A549 (cell line): ENCODE measurements at regions not wholly inside any gene's neighbourhood (a gene's known extent, or its start where the extent isn't known, plus 50 kb on each side); places are given as distances from the start of the nearest gene placed in this dataset.

Source experiments
- ATAC-seq, 2 experiments: fragments of 200-7000 bp in 1 of 2; fragments of >200 bp in 1 of 2; cut with Nextera tagmentation in 1 of 2; cut with Tn5 transposase in 1 of 2; 3 replicates each; pipeline versions ENCODE4 v1.8.0 to v1.9.1; 2018 to 2020; ENCODE audit warnings: mild to moderate bottlenecking in 1 of 2, moderate library complexity in 1 of 2
- CTCF ChIA-PET: fragments of 300-600 bp; sonication (Branson Sonifier 250); formaldehyde crosslinking; extraction: SDS; loops from one replicate; lab custom pipeline; 2021; ENCODE audit warnings: antibody characterized with exemption, inconsistent platforms; lab: Yijun Ruan, JAX
- POLR2A ChIA-PET: fragments of 350-600 bp; formaldehyde crosslinking; extraction: SDS; loops from one replicate; lab custom pipeline; 2021; ENCODE audit warnings: antibody characterized with exemption, inconsistent platforms; lab: Yijun Ruan, JAX
- DNase-seq, 2 experiments: peaks; one replicate each; pipeline versions ENCODE4 v3.0.0 to v3.0.0-alpha.2; 2011 to 2016; ENCODE audit warnings: low read depth in 1 of 2, low spot score in 1 of 2
- FAIRE-seq: peaks from 2 replicates; lab custom pipeline; 2011; peaks lifted over from hg19 to GRCh38; lab: Jason Lieb, UNC
- H3K27ac ChIP-seq, 2 experiments: fragments of >200 bp; sonication (Bioruptor Twin); formaldehyde crosslinking; 3 replicates each; pipeline ENCODE4 v1.5.1; 2016 to 2017
- H3K4me1 ChIP-seq: fragments of >200 bp; sonication (Bioruptor Twin); formaldehyde crosslinking; 3 replicates; pipeline ENCODE4 v1.6.1; 2016
- H3K4me2 ChIP-seq: fragments of >200 bp; sonication (Bioruptor Twin); formaldehyde crosslinking; 3 replicates; pipeline ENCODE4 v1.6.1; 2016
- H3K4me3 ChIP-seq: fragments of >200 bp; sonication (Bioruptor Twin); formaldehyde crosslinking; 3 replicates; pipeline ENCODE4 v1.5.1; 2016
- H3K9me3 ChIP-seq: fragments of >200 bp; sonication (Bioruptor Twin); formaldehyde crosslinking; 3 replicates; pipeline ENCODE4 v1.6.1; 2016
- ATOH8 ChIP-seq: fragments of 250-450 bp; sonication (Bioruptor Pico); IDR thresholded peaks from 2 replicates; pipeline ENCODE4 v1.5.0; 2020; ENCODE audit warnings: low read depth, mild to moderate bottlenecking, moderate library complexity
- BHLHE40 ChIP-seq: IDR thresholded peaks from 2 replicates; pipeline ENCODE4 v1.6.1; 2012; ENCODE audit warnings: low read depth, low read length, inconsistent platforms
- CBX2 ChIP-seq: fragments of 200-600 bp; sonication (generic); IDR thresholded peaks from 2 replicates; pipeline ENCODE4 v1.6.1; 2016; ENCODE audit warnings: low read depth, mild to moderate bottlenecking, borderline replicate concordance
- CHD2 ChIP-seq: fragments of 150-350 bp; IDR thresholded peaks from 2 replicates; pipeline ENCODE4 v1.6.1; 2014; ENCODE audit warnings: low read length; ENCODE audit not compliant: partially characterized antibody
- CTCF ChIP-seq: fragments of >200 bp; sonication (Bioruptor Twin); formaldehyde crosslinking; IDR thresholded peaks from 3 replicates; pipeline ENCODE4 v1.5.1; 2016
- EHF ChIP-seq: fragments of 250-450 bp; sonication (Bioruptor Pico); IDR thresholded peaks from 2 replicates; pipeline ENCODE4 v1.5.0; 2020; ENCODE audit warnings: mild to moderate bottlenecking
- EHMT2 ChIP-seq: fragments of 200-600 bp; sonication (generic); IDR thresholded peaks from 2 replicates; pipeline ENCODE4 v1.6.1; 2016; ENCODE audit warnings: antibody characterized with exemption, low read depth, mild to moderate bottlenecking, moderate library complexity
- EP300 ChIP-seq, 2 experiments: fragments of >200 bp; sonication (Bioruptor Twin); formaldehyde crosslinking; IDR thresholded peaks; 2 replicates in 1 of 2; 3 replicates in 1 of 2; pipeline ENCODE4 v1.6.1; 2016 to 2017
- FOSL2 ChIP-seq, 2 experiments: fragments of 450-650 bp in 1 of 2; fragments of >200 bp in 1 of 2; sonication (Bioruptor Twin) in 1 of 2; formaldehyde crosslinking; IDR thresholded peaks; 2 replicates each; pipeline versions ENCODE4 v1.5.0 to v1.6.1; 2016 to 2020; ENCODE audit warnings: mild to moderate bottlenecking in 1 of 2, moderate library complexity in 1 of 2
- FOXS1 ChIP-seq: fragments of 250-450 bp; sonication (Bioruptor Pico); IDR thresholded peaks from 2 replicates; pipeline ENCODE4 v1.5.0; 2020; ENCODE audit warnings: mild to moderate bottlenecking, moderate library complexity
- GATA3 ChIP-seq: IDR thresholded peaks from 2 replicates; pipeline ENCODE4 v1.6.1; 2012; ENCODE audit warnings: borderline replicate concordance
- HDAC2 ChIP-seq: fragments of 200-600 bp; sonication (generic); IDR thresholded peaks from 2 replicates; pipeline ENCODE4 v1.6.1; 2016
- HES2 ChIP-seq: fragments of >200 bp; sonication (Bioruptor Twin); formaldehyde crosslinking; IDR thresholded peaks from 2 replicates; pipeline ENCODE4 v1.6.1; 2016
- HOXA7 ChIP-seq: fragments of 250-450 bp; sonication (Bioruptor Pico); IDR thresholded peaks from 2 replicates; pipeline ENCODE4 v1.5.0; 2020; ENCODE audit warnings: mild to moderate bottlenecking, moderate library complexity
- HOXB13 ChIP-seq: fragments of 250-450 bp; sonication (Bioruptor Pico); IDR thresholded peaks from 2 replicates; pipeline ENCODE4 v1.5.0; 2020; ENCODE audit warnings: low read depth, mild to moderate bottlenecking, moderate library complexity
- KDM1A ChIP-seq: fragments of 200-600 bp; sonication (generic); IDR thresholded peaks from 2 replicates; pipeline ENCODE4 v1.6.1; 2016; ENCODE audit warnings: low read depth, mild to moderate bottlenecking
- KDM5A ChIP-seq: fragments of 200-600 bp; sonication (generic); IDR thresholded peaks from 2 replicates; pipeline ENCODE4 v1.6.1; 2016; ENCODE audit warnings: antibody characterized with exemption, mild to moderate bottlenecking
- MAZ ChIP-seq: fragments of 150-350 bp; IDR thresholded peaks from 2 replicates; pipeline ENCODE4 v1.6.1; 2014; ENCODE audit warnings: antibody characterized with exemption, low read depth, low read length, borderline replicate concordance
- NFE2L2 ChIP-seq: fragments of 150-350 bp; conservative IDR thresholded peaks from 2 replicates; pipeline ENCODE4 v1.6.1; 2014; ENCODE audit warnings: low read length
- NPAS2 ChIP-seq: fragments of 250-450 bp; sonication (Bioruptor Pico); IDR thresholded peaks from 2 replicates; pipeline ENCODE4 v1.8.0; 2022; ENCODE audit warnings: mild to moderate bottlenecking, moderate library complexity, borderline replicate concordance
- NR3C1 ChIP-seq: fragments of >200 bp; sonication (Bioruptor Twin); formaldehyde crosslinking; IDR thresholded peaks from 3 replicates; pipeline ENCODE4 v1.6.1; 2017
- PHF8 ChIP-seq: fragments of 200-600 bp; sonication (generic); IDR thresholded peaks from 2 replicates; pipeline ENCODE4 v1.6.1; 2016; ENCODE audit warnings: low read depth, mild to moderate bottlenecking, antibody characterized with exemption, moderate library complexity, borderline replicate concordance
- POLR2A ChIP-seq: IDR thresholded peaks from 2 replicates; pipeline ENCODE4 v1.6.1; 2012; ENCODE audit warnings: mild to moderate bottlenecking, low read length
- RARB ChIP-seq: fragments of 250-450 bp; sonication (Bioruptor Pico); IDR thresholded peaks from 2 replicates; pipeline ENCODE4 v1.8.0; 2021; ENCODE audit warnings: mild to moderate bottlenecking, moderate library complexity
- REST ChIP-seq: fragments of 200-600 bp; sonication (generic); IDR thresholded peaks from 2 replicates; pipeline ENCODE4 v1.6.1; 2016; ENCODE audit warnings: antibody characterized with exemption, mild to moderate bottlenecking, moderate library complexity
- SMC3 ChIP-seq: fragments of >200 bp; sonication (Bioruptor Twin); formaldehyde crosslinking; IDR thresholded peaks from 3 replicates; pipeline ENCODE4 v1.6.1; 2018; ENCODE audit warnings: inconsistent platforms
- SREBF2 ChIP-seq: fragments of 450-650 bp; IDR thresholded peaks from 2 replicates; pipeline ENCODE4 v1.6.1; 2014; ENCODE audit warnings: mild to moderate bottlenecking, moderate library complexity
- TFCP2L1 ChIP-seq: fragments of 250-450 bp; sonication (Bioruptor Pico); IDR thresholded peaks from 2 replicates; pipeline ENCODE4 v1.5.0; 2021; ENCODE audit warnings: mild to moderate bottlenecking
- ZC3H11A ChIP-seq: fragments of 450-650 bp; IDR thresholded peaks from 2 replicates; pipeline ENCODE4 v1.6.1; 2014; ENCODE audit warnings: antibody characterized with exemption, mild to moderate bottlenecking
- ZFP36 ChIP-seq: fragments of 450-650 bp; IDR thresholded peaks from 2 replicates; pipeline ENCODE4 v1.6.1; 2014; ENCODE audit warnings: borderline replicate concordance; ENCODE audit not compliant: partially characterized antibody
- ZNF302 ChIP-seq: fragments of 250-450 bp; sonication (Bioruptor Pico); IDR thresholded peaks from 2 replicates; pipeline ENCODE4 v1.9.0; 2021; ENCODE audit warnings: inconsistent platforms, mild to moderate bottlenecking, moderate library complexity
- WGBS: methylation state at CpG from one replicate; pipeline ENCODE4 v1.1.6; 2017; ENCODE audit errors: missing lambda C conversion rate; 5-methylcytosine and 5-hydroxymethylcytosine counted together

- TF ChIP-seq CBX2, result no peak
- TF ChIP-seq PHF8, result no peak
- no peak for TF ChIP-seq HOXB13 (CRISPR knock-in tag)
These were observed 486.1 kb upstream of the UBE2E3 start (continued) for GRCh38 chr2:180494286-180494685.

GRCh38 chr2:180482696-180483095 lies 475.6 kb upstream of the CWC22 start:
- TF ChIP-seq FOXS1 (CRISPR knock-in tag) (no peak), TFCP2L1 (CRISPR knock-in tag) (no peak), EHMT2 (no peak), ZC3H11A (no peak), NPAS2 (CRISPR knock-in tag) (no peak), CBX2 (no peak), FOSL2 (IDR thresholded peaks at IDR 0.05) (no peak), FOSL2 (CRISPR knock-in tag; IDR thresholded peaks at IDR 0.05) (no peak), KDM1A (no peak), HDAC2 (no peak), MAZ (no peak), CTCF (no peak)
- 82% methylated on average over 4 of the region's 4 CpGs for WGBS
- Histone ChIP-seq H3K27ac (no peak overlapping the region), H3K9me3 (no peaks in the 10 kb centered on the region), H3K4me3 (no peak overlapping the region), H3K4me2 (no peak overlapping the region), H3K4me1 (no peaks in the 10 kb centered on the region)
- DNase-seq (no peak), ATAC-seq (no peak), FAIRE-seq (no peak)
- ChIA-PET POLR2A (no interaction called here), CTCF (interaction anchor here (0.6 kb wide), 1 partner anchor 1660 kb away, joined by 3 read pairs; no protein-coding TSS in a partner anchor)

- no peak for TF ChIP-seq NPAS2 (CRISPR knock-in tag)
- TF ChIP-seq ZFP36, result no peak
- TF ChIP-seq BHLHE40, result no peak
- no peak for TF ChIP-seq CHD2
- no peak for TF ChIP-seq TFCP2L1 (CRISPR knock-in tag)
- TF ChIP-seq EP300 (IDR thresholded peaks at IDR 0.05), result no peak
- TF ChIP-seq RARB (CRISPR knock-in tag), result no peak
- TF ChIP-seq GATA3, result no peak
- TF ChIP-seq ATOH8, result no peak
- TF ChIP-seq ZNF302 (CRISPR knock-in tag), result no peak
- TF ChIP-seq REST, result no peak
- TF ChIP-seq EHF (CRISPR knock-in tag), result no peak
- TF ChIP-seq SMC3, result no peak
- no peak for TF ChIP-seq POLR2A
- TF ChIP-seq HES2, result no peak
- no peak for TF ChIP-seq KDM5A
- TF ChIP-seq NR3C1, result no peak
- no peak for TF ChIP-seq NFE2L2
- no peak for TF ChIP-seq HOXA7 (CRISPR knock-in tag)
- no peak for TF ChIP-seq SREBF2
- WGBS, result 45% methylated on average over 2 of the region's 2 CpGs
- ATAC-seq (no peak), FAIRE-seq (no peak), DNase-seq (no peak)
- H3K9me3 ChIP-seq, result no peaks in the 10 kb centered on the region
- POLR2A ChIA-PET, result no interaction called here
- H3K4me3 ChIP-seq, result no peak overlapping the region
- H3K4me2 ChIP-seq, result no peak overlapping the region
- no peak overlapping the region for H3K27ac ChIP-seq
- no peaks in the 10 kb centered on the region for H3K4me1 ChIP-seq
- CTCF ChIA-PET, result interaction anchor here (0.6 kb wide), 1 partner anchor 1660 kb away, joined by 3 read pairs; no protein-coding TSS in a partner anchor
These were observed 474.9 kb upstream of the CWC22 start for GRCh38 chr2:180481998-180482397.
